ENCODE measurements at regions not wholly inside any gene's neighbourhood (a gene's known extent, or its start where the extent isn't known, plus 50 kb on each side); places are given as distances from the start of the nearest gene placed in this dataset.
"Not testable (repeated sequence)": the region's sequence is repeated elsewhere in the genome, so short reads cannot be mapped to it uniquely, and the experiment has no call there.

GRCh38 chr14:30160608-30161007, 233.0 kb upstream of the PRKD1 start:
- no peak for DNase-seq (ENCODE audit: low spot score)

- DNase-seq (ENCODE audit: low spot score): no peak
These were observed 234.4 kb upstream of the PRKD1 start for GRCh38 chr14:30162066-30162465.

- DNase-seq (ENCODE audit: low spot score): no peak
These were observed 237.6 kb upstream of the PRKD1 start for GRCh38 chr14:30165255-30165654.

DNA sequence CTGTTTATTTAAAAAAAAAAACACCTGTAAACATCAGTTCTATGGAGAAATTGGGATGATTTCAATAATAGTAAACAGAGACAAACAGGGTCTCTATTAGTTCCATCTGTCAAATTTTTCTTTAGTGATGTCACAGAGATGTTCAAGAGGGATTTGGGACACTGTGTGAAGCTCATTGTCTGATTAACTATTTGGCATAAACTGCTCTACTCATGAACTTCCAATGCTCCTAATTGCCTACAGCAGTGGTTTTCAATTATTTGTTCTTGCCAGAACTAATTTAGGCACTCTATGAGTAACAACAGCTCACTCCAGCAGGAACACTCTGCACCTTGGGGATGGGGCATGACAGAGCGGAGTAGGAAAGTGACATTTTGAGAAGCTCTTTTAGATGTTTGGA, 250.1 kb upstream of the PRKD1 start:
- peak; percentile 14 for DNase-seq (ENCODE audit: low spot score)

- no peak for DNase-seq (ENCODE audit: low spot score)
These were observed 251.9 kb upstream of the PRKD1 start for GRCh38 chr14:30179381-30180130.

DNA sequence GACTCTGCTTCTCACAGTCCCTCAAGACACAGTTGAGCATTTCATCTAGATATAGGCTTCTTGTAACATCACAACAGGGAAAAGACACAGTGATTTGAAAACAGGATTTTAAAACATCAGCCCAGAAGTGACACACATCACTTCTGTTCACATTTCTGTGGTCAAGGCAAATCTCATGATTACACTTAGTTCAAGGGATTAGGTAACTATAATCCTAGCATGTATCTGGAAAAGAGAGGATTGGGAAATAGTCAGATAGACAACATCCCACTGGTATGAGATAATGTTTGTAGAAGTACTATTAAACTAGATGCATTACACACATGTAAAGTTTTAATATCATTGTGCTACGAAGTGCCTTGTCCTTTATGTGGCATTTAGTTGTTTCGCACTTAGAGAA, 252.6 kb upstream of the PRKD1 start:
- DNase-seq (ENCODE audit: low spot score): peak; percentile 12

DNA sequence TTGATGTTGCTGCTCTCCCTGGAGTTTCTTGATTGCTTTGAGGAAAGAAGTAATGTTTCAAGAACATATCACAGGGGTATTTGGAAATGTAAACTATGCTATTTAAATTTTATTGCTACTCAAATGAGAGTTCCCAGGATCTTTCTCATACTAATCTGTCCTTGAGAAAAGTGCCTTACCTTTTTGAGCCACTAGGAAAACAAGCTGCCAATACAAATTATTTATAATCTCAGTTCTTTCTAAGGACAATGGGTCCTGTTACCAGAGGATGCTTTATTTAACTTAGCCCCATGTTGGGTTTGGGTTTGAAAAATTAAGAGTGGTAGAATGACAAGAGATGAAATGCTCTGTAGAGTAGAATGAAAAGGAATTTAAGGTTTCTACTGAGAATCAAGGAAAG, 258.2 kb upstream of the PRKD1 start:
- DNase-seq (ENCODE audit: low spot score): no peak

DNA sequence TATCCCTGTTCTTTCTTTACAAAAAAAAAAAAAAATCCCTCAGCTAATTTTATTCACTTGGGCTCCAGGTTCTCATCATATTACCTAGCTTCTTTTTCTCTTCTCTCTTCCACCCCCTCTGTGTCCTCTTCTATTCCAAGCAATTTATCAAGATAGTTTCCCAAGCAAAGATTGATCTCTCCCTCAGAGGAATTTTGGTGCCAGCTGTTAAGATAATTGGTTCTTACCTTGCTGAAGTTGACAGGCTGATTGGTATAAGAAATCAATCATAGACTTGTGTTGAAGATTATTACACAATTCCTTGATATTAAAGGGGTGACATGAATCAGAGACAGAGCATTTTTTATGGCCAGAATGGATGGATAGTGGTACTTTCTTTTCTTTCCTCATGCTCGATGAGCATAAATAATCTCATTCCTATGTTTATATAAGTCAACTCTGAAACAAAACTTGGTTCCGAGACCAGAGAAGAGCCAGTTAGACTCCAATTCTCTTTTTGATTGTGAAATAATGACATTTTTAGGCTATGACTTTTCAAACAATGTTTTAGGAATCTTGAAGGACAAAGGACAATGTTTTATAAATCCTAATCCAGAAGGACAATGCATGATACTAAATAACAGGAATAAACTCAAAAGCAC, 264.1 kb upstream of the PRKD1 start:
- DNase-seq (ENCODE audit: low spot score): no peak

DNA sequence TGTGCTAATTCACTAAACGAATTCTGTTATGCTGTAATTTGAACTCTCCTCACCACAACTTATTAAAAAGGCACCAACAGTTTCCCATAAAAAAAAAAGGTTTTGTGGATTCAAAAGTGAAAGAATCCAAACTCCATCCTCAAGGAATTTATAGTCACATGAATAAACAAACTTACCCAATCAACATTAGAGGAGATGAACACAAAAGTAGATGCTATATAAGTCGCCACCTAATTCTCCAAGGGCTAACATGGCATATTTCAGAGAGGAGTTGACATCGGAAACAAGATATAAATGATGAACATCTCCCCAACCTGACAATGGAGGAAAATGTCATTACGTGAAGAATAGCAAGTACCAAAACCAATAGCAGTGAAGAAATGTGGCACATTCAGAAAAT, 265.5 kb upstream of the PRKD1 start:
- DNase-seq (ENCODE audit: low spot score): no peak

GRCh38 chr14:30193845-30194501, 266.3 kb upstream of the PRKD1 start:
- DNase-seq (ENCODE audit: low spot score): peak; percentile 60

- DNase-seq (ENCODE audit: low spot score): peak; percentile 73
These were observed 267.1 kb upstream of the PRKD1 start for GRCh38 chr14:30194741-30195148.

DNA sequence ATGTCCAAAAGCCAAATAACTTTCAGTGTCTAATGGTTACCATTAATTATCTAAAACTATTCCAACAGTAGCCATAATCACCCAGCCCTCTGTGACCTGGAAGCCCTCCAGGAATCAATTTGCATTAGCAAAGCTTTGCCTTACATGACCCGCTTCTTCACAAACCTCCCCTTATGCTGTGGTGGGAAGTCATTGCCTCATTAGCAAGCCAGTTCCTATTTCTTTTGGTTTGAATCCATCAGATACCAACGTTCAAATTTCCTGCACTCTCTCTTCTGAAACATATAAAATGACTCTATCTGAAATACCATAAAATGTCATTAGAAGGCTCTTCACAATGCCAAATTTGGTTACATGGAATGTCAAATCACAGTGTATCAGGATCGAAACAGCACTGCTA, 268.3 kb upstream of the PRKD1 start:
- DNase-seq (ENCODE audit: low spot score): peak; percentile 23

- DNase-seq (ENCODE audit: low spot score): no peak
These were observed 269.2 kb upstream of the PRKD1 start for GRCh38 chr14:30196861-30197260.

GRCh38 chr14:30198720-30199119, 271.1 kb upstream of the PRKD1 start:
- not testable (repeated sequence) for DNase-seq (ENCODE audit: low spot score)

DNA sequence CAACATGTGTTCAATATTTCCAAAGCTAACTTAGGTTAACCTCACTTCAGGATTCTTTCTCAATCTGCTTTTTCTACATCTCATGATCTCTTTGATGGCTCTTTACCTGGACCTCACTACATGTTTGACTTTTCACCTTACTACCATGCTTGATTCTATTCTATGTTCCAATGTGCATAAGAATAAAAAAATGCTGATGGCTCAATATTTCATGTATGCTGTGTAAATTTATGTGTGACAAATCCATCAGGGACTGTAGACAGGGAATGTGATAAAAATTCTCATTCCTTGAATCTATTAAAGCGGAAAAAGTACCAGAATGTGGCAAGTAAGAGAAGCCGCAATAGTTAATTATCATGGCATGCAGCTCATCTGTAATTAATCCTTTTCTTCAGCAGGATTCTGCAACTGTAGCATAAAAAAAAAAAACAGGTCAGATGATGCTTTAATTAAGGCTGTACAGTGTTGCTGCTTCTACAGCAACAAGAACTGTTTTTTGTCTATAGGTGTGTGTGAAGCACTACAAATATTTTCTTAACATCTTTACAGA, 276.9 kb upstream of the PRKD1 start:
- DNase-seq (ENCODE audit: low spot score): no peak

DNA sequence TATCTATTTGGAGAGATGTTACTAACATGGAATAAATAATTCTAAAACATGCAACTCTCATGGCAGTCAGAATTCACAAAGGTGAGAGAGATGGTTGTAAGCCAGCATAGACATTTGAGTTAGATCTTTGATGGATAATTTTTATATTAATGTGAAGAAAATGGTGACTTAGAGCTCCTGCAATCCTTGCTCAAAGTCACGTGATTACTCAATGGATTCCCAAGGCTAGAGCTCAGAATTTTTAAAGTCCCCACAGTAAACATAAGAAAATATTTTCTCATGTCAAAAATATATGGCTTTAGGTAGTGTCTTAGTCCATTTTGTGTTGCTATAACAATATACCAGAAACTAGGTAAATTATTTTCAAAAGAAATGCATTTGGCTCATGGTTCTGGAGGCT, 281.5 kb upstream of the PRKD1 start:
- no peak for DNase-seq (ENCODE audit: low spot score)

- peak; percentile 56 for DNase-seq (ENCODE audit: low spot score)
These were observed 283.0 kb upstream of the PRKD1 start for GRCh38 chr14:30210630-30211029.

- DNase-seq (ENCODE audit: low spot score): peak; percentile 33
These were observed 283.7 kb upstream of the PRKD1 start for GRCh38 chr14:30211326-30211725.

DNA sequence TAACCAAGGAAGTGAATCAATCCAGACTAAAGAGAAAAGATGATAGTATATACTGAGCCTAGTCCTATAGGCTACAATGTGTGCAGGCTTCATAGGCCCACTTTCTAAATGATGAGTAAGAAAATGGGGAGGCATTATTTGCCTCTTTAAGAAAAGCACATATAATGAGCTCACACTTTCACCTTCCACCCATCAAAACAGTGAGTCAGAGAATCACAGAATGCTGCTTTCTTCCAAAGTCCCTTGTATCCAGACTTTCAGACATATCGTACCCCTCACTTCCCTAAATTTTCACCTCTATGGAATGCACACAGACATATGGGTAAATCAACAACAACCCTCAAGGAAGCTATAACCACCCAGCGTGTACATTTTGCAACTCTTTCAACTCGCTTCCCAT, 286.4 kb upstream of the PRKD1 start:
- DNase-seq (ENCODE audit: low spot score): peak; percentile 24

GRCh38 chr14:30214461-30215090, 286.9 kb upstream of the PRKD1 start:
- peak; percentile 64 for DNase-seq (ENCODE audit: low spot score)

GRCh38 chr14:30218907-30219306, 291.3 kb upstream of the PRKD1 start:
- DNase-seq (ENCODE audit: low spot score): no peak

DNA sequence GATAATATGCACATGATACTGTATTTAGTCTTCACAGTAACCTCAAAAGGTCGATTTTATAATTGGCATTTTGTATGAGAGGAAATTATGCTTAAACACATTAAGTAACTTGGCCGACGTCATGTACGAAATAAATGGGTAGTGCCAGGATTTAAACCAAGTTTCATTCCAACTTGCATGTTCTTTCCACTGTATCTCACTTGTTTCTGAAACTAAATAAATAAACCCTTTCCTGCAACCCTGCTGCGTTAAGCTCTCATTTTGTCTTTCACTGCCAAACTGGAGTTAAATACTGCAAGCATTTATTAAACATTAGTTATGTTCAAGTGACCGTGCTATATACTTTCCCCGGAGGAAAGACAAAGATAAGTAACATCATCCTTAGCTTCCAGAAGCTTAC, 293.9 kb upstream of the PRKD1 start:
- DNase-seq (ENCODE audit: low spot score): no peak

- DNase-seq (ENCODE audit: low spot score): peak; percentile 74
These were observed 295.7 kb upstream of the PRKD1 start for GRCh38 chr14:30223385-30223785.

Data from AG20443 (cell line).